PC-3 (cell line): ENCODE measurements at regions not wholly inside any gene's neighbourhood (a gene's known extent, or its start where the extent isn't known, plus 50 kb on each side); places are given as distances from the start of the nearest gene placed in this dataset.

Source experiments
- EZH2 ChIP-seq: fragments of 300-600 bp; sonication (generic); IDR thresholded peaks from one replicate; pipeline ENCODE4 v1.6.1; 2017; ENCODE audit warnings: antibody characterized with exemption, mild to moderate bottlenecking, low read length; ENCODE audit not compliant: unreplicated experiment
- EZH2phosphoT487 ChIP-seq: fragments of 300-600 bp; sonication (generic); IDR thresholded peaks from 2 replicates; pipeline ENCODE4 v1.6.1; 2018; ENCODE audit warnings: mild to moderate bottlenecking, antibody characterized with exemption, low read length, borderline replicate concordance
- TF ChIP-seq, protein P1 (sequence below): fragments of 300-600 bp; sonication (generic); conservative IDR thresholded peaks from 2 replicates; pipeline ENCODE4 v1.5.1; 2017; ENCODE audit warnings: antibody characterized with exemption, low read depth, mild to moderate bottlenecking, low read length

DNA sequence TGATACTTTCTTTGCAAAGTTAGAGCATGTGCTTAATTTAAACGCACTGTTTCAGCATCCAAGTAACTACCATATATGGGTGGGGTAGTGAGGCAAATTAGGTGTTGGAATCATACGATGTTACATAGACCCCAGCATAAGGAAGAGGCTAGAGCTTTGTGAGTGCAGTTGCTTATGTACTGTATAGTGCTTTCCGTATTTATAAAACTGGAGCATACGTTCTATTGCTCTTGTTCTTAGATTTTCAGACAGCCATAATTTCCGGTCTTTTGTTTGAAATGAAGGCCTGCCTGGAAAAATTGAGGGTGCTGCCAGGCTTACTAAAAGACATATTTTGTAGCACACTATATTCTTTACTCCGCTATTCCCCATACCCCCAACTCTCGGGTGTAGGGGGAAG, 335.7 kb downstream of the FOXG1 start:
- TF ChIP-seq EZH2 (no peak), EZH2phosphoT487 (no peak)
- TF ChIP-seq, protein P1, sequence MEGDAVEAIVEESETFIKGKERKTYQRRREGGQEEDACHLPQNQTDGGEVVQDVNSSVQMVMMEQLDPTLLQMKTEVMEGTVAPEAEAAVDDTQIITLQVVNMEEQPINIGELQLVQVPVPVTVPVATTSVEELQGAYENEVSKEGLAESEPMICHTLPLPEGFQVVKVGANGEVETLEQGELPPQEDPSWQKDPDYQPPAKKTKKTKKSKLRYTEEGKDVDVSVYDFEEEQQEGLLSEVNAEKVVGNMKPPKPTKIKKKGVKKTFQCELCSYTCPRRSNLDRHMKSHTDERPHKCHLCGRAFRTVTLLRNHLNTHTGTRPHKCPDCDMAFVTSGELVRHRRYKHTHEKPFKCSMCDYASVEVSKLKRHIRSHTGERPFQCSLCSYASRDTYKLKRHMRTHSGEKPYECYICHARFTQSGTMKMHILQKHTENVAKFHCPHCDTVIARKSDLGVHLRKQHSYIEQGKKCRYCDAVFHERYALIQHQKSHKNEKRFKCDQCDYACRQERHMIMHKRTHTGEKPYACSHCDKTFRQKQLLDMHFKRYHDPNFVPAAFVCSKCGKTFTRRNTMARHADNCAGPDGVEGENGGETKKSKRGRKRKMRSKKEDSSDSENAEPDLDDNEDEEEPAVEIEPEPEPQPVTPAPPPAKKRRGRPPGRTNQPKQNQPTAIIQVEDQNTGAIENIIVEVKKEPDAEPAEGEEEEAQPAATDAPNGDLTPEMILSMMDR, result no peak
